ENCODE measurements at regions not wholly inside any gene's neighbourhood (a gene's known extent, or its start where the extent isn't known, plus 50 kb on each side); places are given as distances from the start of the nearest gene placed in this dataset.
"Not testable (repeated sequence)": the region's sequence is repeated elsewhere in the genome, so short reads cannot be mapped to it uniquely, and the experiment has no call there.

DNA sequence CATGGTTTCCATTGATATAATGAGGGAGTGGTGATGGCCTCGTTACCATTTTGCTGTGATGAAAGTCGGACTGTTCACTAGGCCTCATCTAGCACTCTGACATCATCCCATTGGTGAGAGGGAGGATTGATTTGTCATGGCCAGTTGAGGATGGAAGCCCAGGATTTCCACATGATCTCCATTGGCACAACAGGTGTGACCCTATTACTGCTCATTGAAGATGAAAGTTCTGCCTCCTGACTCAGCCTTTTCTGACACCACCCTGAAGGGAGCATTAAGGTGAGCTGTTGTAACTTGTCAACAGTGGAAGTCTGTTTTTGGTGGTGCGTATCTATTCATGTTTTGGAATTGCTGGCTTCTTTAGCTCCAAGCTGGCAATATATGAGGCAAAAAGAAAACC, 144.2 kb downstream of the PABPC4L start:
- WGBS, 2 experiments (ENCODE audit: extremely low coverage in 2 of 2, insufficient read length in 1 of 2) = no CpG with 5 or more reads among the region's 3 CpGs
- ChIA-PET POLR2A (ENCODE audit: unreplicated experiment) (no interaction called here), CTCF (no interaction called here)
- Histone ChIP-seq H2AK9ac (replicated peaks; ENCODE audit: low read depth, low read length, poor library complexity) (no peak overlapping the region), H3K9ac (ENCODE audit: low read depth, low read length) (no peak overlapping the region), H4K91ac (ENCODE audit: insufficient read depth, low read depth, low read length) (no peak overlapping the region), H3K27ac (ENCODE audit: insufficient read depth, low read length) (no peak overlapping the region), H3K4ac (ENCODE audit: low read depth, low read length) (no peak overlapping the region), H2BK20ac (ENCODE audit: low read depth, low read length) (no peak overlapping the region), H3K9me3 (ENCODE audit: control insufficient read depth, insufficient read depth, low read length) (no peaks in the 10 kb centered on the region), H3K36me3 (ENCODE audit: control insufficient read depth, insufficient read depth, low read length) (no peaks in the 10 kb centered on the region), H2BK5ac (ENCODE audit: low read depth, low read length, poor library complexity, severe bottlenecking) (no peak overlapping the region), H3K4me1 (ENCODE audit: control insufficient read depth, insufficient read depth, low read length) (no peaks in the 10 kb centered on the region), H2BK120ac (ENCODE audit: low read depth, low read length) (no peak overlapping the region), H4K5ac (ENCODE audit: low read depth, low read length) (no peak overlapping the region), H2AFZ (replicated peaks; ENCODE audit: low read length, poor library complexity) (no peak overlapping the region), H3K23ac (ENCODE audit: low read depth, low read length) (no peak overlapping the region), H3K4me2 (ENCODE audit: low read depth, low read length) (no peak overlapping the region), H3K9me1 (ENCODE audit: insufficient read depth, low read length) (no peaks in the 10 kb centered on the region), H3K56ac (ENCODE audit: extremely low read depth, insufficient read depth, low read length) (no peak overlapping the region), H3K79me1 (ENCODE audit: low read depth in 1 of 2, low read length in 2 of 2) (no peaks in the 10 kb centered on the region), H3K27me3 (ENCODE audit: control insufficient read depth, insufficient read depth, low read length) (no peaks in the 10 kb centered on the region), H4K20me1 (ENCODE audit: insufficient read depth, low read length) (no peaks in the 10 kb centered on the region), H2AK5ac (ENCODE audit: low read depth, low read length) (no peak overlapping the region), H3K18ac (ENCODE audit: low read depth, low read length) (no peak overlapping the region), H4K8ac (ENCODE audit: low read depth in 2 of 2, low read length in 2 of 2) (no peak overlapping the region), H3K14ac (replicated peaks; ENCODE audit: low read depth, low read length) (no peak overlapping the region), H3K4me3 (ENCODE audit: insufficient read depth, low read depth, low read length) (no peak overlapping the region), H2BK15ac (ENCODE audit: low read depth, low read length) (no peak overlapping the region)
- DNase-seq (no peak), ATAC-seq (ENCODE audit: low read depth) (no peak)
- in situ Hi-C loops (cut with MboI; ENCODE audit: low sequenced_read_pairs) (no loop called here), intact Hi-C loops (cut with micrococcal nuclease) (no loop called here), dilution Hi-C loops (cut with HindIII; ENCODE audit: low sequenced_read_pairs, unreplicated experiment) (no loop called here)
- BruUV-seq (replicated peaks) = no TSS peak
- TF ChIP-seq RAD21 (IDR thresholded peaks at IDR 0.05; ENCODE audit: low read length) (no peak), NFE2L2 (IDR thresholded peaks at IDR 0.05; ENCODE audit: low read depth, low read length) (no peak)

DNA sequence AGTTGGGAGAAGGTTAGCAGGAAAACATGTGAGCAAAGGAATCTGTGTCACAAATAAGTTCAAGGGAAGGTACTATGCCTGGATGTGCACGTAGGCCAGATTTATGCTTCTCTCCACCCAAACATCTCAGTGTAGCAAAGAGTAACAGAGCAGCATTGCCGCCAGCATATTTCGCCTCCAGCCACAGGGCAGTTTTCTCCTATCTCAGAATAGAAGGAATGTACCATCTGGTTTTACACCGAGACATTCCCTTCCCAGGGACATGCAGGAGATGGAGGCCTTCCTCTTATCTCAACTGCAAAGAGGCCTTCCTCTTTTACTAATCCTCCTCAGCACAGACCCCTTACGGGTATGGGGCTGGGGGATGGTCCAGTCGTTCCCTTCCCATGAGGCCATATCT, 155.4 kb downstream of the PABPC4L start:
- H3K56ac ChIP-seq (ENCODE audit: extremely low read depth, insufficient read depth, low read length); H3K9ac ChIP-seq (ENCODE audit: low read depth, low read length); H3K4me2 ChIP-seq (ENCODE audit: low read depth, low read length); H2BK20ac ChIP-seq (ENCODE audit: low read depth, low read length); intact Hi-C loops (cut with micrococcal nuclease); H3K4ac ChIP-seq (ENCODE audit: low read depth, low read length); H2AFZ ChIP-seq (replicated peaks; ENCODE audit: low read length, poor library complexity); H3K23ac ChIP-seq (ENCODE audit: low read depth, low read length); H2AK9ac ChIP-seq (replicated peaks; ENCODE audit: low read depth, low read length, poor library complexity); H4K91ac ChIP-seq (ENCODE audit: insufficient read depth, low read depth, low read length); H3K9me1 ChIP-seq (ENCODE audit: insufficient read depth, low read length); H3K36me3 ChIP-seq (ENCODE audit: control insufficient read depth, insufficient read depth, low read length); H3K18ac ChIP-seq (ENCODE audit: low read depth, low read length); dilution Hi-C loops (cut with HindIII; ENCODE audit: low sequenced_read_pairs, unreplicated experiment); H3K4me3 ChIP-seq (ENCODE audit: insufficient read depth, low read depth, low read length); DNase-seq; H2BK15ac ChIP-seq (ENCODE audit: low read depth, low read length); POLR2A ChIA-PET (ENCODE audit: unreplicated experiment); CTCF ChIA-PET; in situ Hi-C loops (cut with MboI; ENCODE audit: low sequenced_read_pairs); ATAC-seq (ENCODE audit: low read depth); BruUV-seq (replicated peaks); H4K8ac ChIP-seq (ENCODE audit: low read depth in 2 of 2, low read length in 2 of 2); H2AK5ac ChIP-seq (ENCODE audit: low read depth, low read length); H2BK120ac ChIP-seq (ENCODE audit: low read depth, low read length); H3K9me3 ChIP-seq (ENCODE audit: control insufficient read depth, insufficient read depth, low read length); H3K79me1 ChIP-seq (ENCODE audit: low read depth in 1 of 2, low read length in 2 of 2); H3K27ac ChIP-seq (ENCODE audit: insufficient read depth, low read length); H3K14ac ChIP-seq (replicated peaks; ENCODE audit: low read depth, low read length); H3K27me3 ChIP-seq (ENCODE audit: control insufficient read depth, insufficient read depth, low read length); H4K20me1 ChIP-seq (ENCODE audit: insufficient read depth, low read length); H3K4me1 ChIP-seq (ENCODE audit: control insufficient read depth, insufficient read depth, low read length); H2BK5ac ChIP-seq (ENCODE audit: low read depth, low read length, poor library complexity, severe bottlenecking); H4K5ac ChIP-seq (ENCODE audit: low read depth, low read length): not testable (repeated sequence)
- no CpG with 5 or more reads among the region's 6 CpGs for WGBS, 2 experiments (ENCODE audit: extremely low coverage in 2 of 2, insufficient read length in 1 of 2)

Data from IMR-90 (cell line).